Ishikawa (cell line): ENCODE measurements at regions not wholly inside any gene's neighbourhood (a gene's known extent, or its start where the extent isn't known, plus 50 kb on each side); places are given as distances from the start of the nearest gene placed in this dataset.

Experiments
- CEBPB ChIP-seq: IDR thresholded peaks from 2 replicates; pipeline ENCODE4 v1.6.1; 2012
- CREB1 ChIP-seq: IDR thresholded peaks from 2 replicates; pipeline ENCODE4 v1.6.1; 2012; ENCODE audit warnings: low read depth
- EGR1 ChIP-seq: IDR thresholded peaks from 2 replicates; pipeline ENCODE4 v1.6.1; 2012
- EP300 ChIP-seq: IDR thresholded peaks from 2 replicates; pipeline ENCODE4 v1.6.1; 2012; ENCODE audit warnings: borderline replicate concordance
- FOXM1 ChIP-seq: IDR thresholded peaks from 2 replicates; pipeline ENCODE4 v1.6.1; 2012; ENCODE audit warnings: low read depth, borderline replicate concordance
- MAX ChIP-seq: IDR thresholded peaks from 2 replicates; pipeline ENCODE4 v1.6.1; 2012
- NFIC ChIP-seq: IDR thresholded peaks from 2 replicates; pipeline ENCODE4 v1.6.1; 2012
- RAD21 ChIP-seq: IDR thresholded peaks from 2 replicates; pipeline ENCODE4 v1.6.1; 2012; ENCODE audit warnings: low read depth
- TAF1 ChIP-seq: IDR thresholded peaks from 2 replicates; pipeline ENCODE4 v1.6.1; 2012; ENCODE audit warnings: low read depth, mild to moderate bottlenecking
- TCF12 ChIP-seq: IDR thresholded peaks from 2 replicates; pipeline ENCODE4 v1.6.1; 2012; ENCODE audit warnings: low read depth
- TEAD4 ChIP-seq: IDR thresholded peaks from 2 replicates; pipeline ENCODE4 v1.6.1; 2012
- YY1 ChIP-seq: IDR thresholded peaks from 2 replicates; pipeline ENCODE4 v1.6.1; 2012; ENCODE audit warnings: low read depth
- ZBTB7A ChIP-seq: IDR thresholded peaks from 2 replicates; pipeline ENCODE4 v1.6.1; 2012; ENCODE audit warnings: low read depth
- TF ChIP-seq, protein P1 (sequence below): IDR thresholded peaks from 2 replicates; pipeline ENCODE4 v1.6.1; 2012
- TF ChIP-seq, protein P2 (sequence below): IDR thresholded peaks from 2 replicates; pipeline ENCODE4 v1.6.1; 2012; ENCODE audit warnings: low read depth, mild to moderate bottlenecking

GRCh38 chr10:128491686-128492085 is 365.5 kb upstream of the MKI67 start:
- TF ChIP-seq YY1, result no peak
- TF ChIP-seq CEBPB, result no peak
- no peak for TF ChIP-seq CREB1
- TF ChIP-seq TCF12, result no peak
- no peak for TF ChIP-seq EGR1
- TF ChIP-seq TEAD4, result no peak
- no peak for TF ChIP-seq NFIC
- no peak for TF ChIP-seq TAF1
- no peak for TF ChIP-seq FOXM1
- TF ChIP-seq ZBTB7A, result no peak
- TF ChIP-seq, protein P1, sequence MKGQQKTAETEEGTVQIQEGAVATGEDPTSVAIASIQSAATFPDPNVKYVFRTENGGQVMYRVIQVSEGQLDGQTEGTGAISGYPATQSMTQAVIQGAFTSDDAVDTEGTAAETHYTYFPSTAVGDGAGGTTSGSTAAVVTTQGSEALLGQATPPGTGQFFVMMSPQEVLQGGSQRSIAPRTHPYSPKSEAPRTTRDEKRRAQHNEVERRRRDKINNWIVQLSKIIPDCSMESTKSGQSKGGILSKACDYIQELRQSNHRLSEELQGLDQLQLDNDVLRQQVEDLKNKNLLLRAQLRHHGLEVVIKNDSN, result no peak
- TF ChIP-seq RAD21, result no peak
- no peak for TF ChIP-seq MAX
- TF ChIP-seq, protein P2, sequence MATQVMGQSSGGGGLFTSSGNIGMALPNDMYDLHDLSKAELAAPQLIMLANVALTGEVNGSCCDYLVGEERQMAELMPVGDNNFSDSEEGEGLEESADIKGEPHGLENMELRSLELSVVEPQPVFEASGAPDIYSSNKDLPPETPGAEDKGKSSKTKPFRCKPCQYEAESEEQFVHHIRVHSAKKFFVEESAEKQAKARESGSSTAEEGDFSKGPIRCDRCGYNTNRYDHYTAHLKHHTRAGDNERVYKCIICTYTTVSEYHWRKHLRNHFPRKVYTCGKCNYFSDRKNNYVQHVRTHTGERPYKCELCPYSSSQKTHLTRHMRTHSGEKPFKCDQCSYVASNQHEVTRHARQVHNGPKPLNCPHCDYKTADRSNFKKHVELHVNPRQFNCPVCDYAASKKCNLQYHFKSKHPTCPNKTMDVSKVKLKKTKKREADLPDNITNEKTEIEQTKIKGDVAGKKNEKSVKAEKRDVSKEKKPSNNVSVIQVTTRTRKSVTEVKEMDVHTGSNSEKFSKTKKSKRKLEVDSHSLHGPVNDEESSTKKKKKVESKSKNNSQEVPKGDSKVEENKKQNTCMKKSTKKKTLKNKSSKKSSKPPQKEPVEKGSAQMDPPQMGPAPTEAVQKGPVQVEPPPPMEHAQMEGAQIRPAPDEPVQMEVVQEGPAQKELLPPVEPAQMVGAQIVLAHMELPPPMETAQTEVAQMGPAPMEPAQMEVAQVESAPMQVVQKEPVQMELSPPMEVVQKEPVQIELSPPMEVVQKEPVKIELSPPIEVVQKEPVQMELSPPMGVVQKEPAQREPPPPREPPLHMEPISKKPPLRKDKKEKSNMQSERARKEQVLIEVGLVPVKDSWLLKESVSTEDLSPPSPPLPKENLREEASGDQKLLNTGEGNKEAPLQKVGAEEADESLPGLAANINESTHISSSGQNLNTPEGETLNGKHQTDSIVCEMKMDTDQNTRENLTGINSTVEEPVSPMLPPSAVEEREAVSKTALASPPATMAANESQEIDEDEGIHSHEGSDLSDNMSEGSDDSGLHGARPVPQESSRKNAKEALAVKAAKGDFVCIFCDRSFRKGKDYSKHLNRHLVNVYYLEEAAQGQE, result no peak
- TF ChIP-seq EP300, result no peak

DNA sequence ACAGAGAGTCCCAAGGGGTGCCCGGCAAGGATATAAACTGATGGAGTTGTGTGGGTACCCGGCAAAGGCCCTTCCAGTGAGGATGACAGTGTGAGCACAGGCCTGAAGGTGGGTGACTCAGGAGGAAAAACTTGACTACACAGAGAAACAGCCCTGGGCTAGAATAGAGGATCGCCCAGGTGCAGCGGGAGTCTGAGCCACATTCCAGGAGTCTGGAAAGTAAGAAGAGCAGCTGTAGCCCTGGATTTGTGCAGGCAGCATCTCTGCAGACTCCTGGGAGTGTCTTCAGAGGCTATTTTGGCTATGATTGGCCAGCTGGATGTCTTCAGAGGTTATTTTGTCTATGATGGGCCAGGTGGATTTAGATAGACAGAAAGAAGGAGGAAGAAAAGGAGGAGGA is 367.6 kb upstream of the MKI67 start:
- TF ChIP-seq FOXM1 (no peak), CEBPB (no peak), TCF12 (no peak), MAX (no peak), NFIC (no peak), CREB1 (no peak), EP300 (no peak), YY1 (no peak)
- TF ChIP-seq, protein P1, result no peak
- TF ChIP-seq, protein P2, result no peak

DNA sequence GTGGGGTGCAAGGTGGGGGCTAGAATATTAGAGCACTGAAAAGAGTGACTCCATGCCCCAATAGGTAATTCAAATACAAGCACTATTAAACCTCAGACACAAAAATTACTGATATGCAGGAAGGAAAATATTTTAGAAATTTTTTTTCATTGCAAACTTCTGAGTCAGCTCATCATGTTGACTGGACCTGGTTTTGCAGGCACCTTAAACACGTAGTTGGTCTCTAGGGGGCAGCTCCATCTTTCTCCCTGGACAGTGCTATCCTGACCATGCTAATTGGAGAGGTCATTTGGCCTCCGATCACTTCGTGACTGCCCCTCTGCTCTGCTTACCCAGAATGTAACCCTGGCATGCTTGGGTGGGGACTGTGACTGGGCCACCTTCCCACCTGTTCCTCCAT is 368.4 kb upstream of the MKI67 start:
- no peak for TF ChIP-seq CEBPB
- TF ChIP-seq TCF12, result no peak
- no peak for TF ChIP-seq FOXM1
- TF ChIP-seq YY1, result no peak
- TF ChIP-seq CREB1, result no peak
- TF ChIP-seq MAX, result no peak
- TF ChIP-seq EP300, result no peak
- no peak for TF ChIP-seq RAD21
- TF ChIP-seq NFIC, result no peak
- no peak for TF ChIP-seq TAF1
- no peak for TF ChIP-seq EGR1
- TF ChIP-seq, protein P1, result no peak
- TF ChIP-seq TEAD4, result no peak
- TF ChIP-seq, protein P2, result no peak
- TF ChIP-seq ZBTB7A, result no peak

GRCh38 chr10:128497660-128498377 is 371.6 kb upstream of the MKI67 start:
- TF ChIP-seq RAD21, result no peak
- no peak for TF ChIP-seq MAX
- TF ChIP-seq TAF1, result no peak
- TF ChIP-seq TEAD4, result no peak
- TF ChIP-seq TCF12, result no peak
- no peak for TF ChIP-seq CREB1
- TF ChIP-seq EGR1, result no peak
- no peak for TF ChIP-seq ZBTB7A
- TF ChIP-seq, protein P1, result no peak
- TF ChIP-seq, protein P2, result no peak
- TF ChIP-seq CEBPB, result no peak
- no peak for TF ChIP-seq NFIC
- no peak for TF ChIP-seq EP300
- no peak for TF ChIP-seq FOXM1
- no peak for TF ChIP-seq YY1
